GM23248 (cell line): ENCODE measurements at regions not wholly inside any gene's neighbourhood (a gene's known extent, or its start where the extent isn't known, plus 50 kb on each side); places are given as distances from the start of the nearest gene placed in this dataset.

Source experiments
- EZH2 ChIP-seq: fragments of 200-600 bp; sonication (generic); IDR thresholded peaks from 2 replicates; pipeline ENCODE4 v1.6.1; 2018; ENCODE audit warnings: antibody characterized with exemption, mild to moderate bottlenecking; ENCODE audit not compliant: insufficient read depth, poor library complexity, severe bottlenecking
- EZH2phosphoT487 ChIP-seq: fragments of 200-600 bp; sonication (generic); IDR thresholded peaks from 2 replicates; pipeline ENCODE4 v1.6.1; 2018; ENCODE audit warnings: antibody characterized with exemption, moderate library complexity, mild to moderate bottlenecking, low read depth; ENCODE audit not compliant: insufficient read depth

GRCh38 chr14:66405158-66405557 is 81.0 kb upstream of the CCDC196 start:
- TF ChIP-seq EZH2 = no peak
- no peak for TF ChIP-seq EZH2phosphoT487
